GM12864 (cell line): ENCODE measurements at regions not wholly inside any gene's neighbourhood (a gene's known extent, or its start where the extent isn't known, plus 50 kb on each side); places are given as distances from the start of the nearest gene placed in this dataset.

ENCODE experiments used
- DNase-seq: peaks from one replicate; pipeline ENCODE4 v3.0.0-alpha.2; 2011; ENCODE audit warnings: low read depth
- H3K4me3 ChIP-seq: 2 replicates; pipeline ENCODE4 v1.5.1; 2011; ENCODE audit warnings: mild to moderate bottlenecking, low read depth, low read length, control low read depth
- TF ChIP-seq, protein P1 (sequence below): IDR thresholded peaks from 2 replicates; pipeline ENCODE4 v1.5.1; 2011; ENCODE audit warnings: low read depth, mild to moderate bottlenecking, moderate library complexity, low read length, control low read depth, inconsistent platforms; ENCODE audit errors: missing control alignments

DNA sequence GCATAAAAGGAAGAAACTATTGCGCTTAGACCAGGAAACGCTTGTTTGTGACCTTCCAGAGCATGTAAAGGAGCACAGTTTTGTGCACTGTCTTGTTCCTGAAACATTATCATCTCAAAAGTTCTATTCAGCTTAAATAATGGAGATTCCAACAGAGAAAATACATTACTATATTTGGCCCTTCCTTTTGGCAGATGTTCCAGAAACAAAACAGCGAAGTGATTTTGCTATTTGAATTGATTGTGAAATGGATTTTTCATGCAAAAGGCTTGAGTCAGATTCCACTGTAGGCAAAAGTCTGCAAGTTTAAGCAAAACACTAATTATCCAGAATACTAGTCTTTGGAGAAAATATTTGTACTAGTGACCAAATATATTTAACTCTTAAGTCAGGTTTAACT is 80.3 kb upstream of the PTBP2 start:
- DNase-seq, result no peak
- H3K4me3 ChIP-seq, result no peak overlapping the region
- TF ChIP-seq, protein P1, sequence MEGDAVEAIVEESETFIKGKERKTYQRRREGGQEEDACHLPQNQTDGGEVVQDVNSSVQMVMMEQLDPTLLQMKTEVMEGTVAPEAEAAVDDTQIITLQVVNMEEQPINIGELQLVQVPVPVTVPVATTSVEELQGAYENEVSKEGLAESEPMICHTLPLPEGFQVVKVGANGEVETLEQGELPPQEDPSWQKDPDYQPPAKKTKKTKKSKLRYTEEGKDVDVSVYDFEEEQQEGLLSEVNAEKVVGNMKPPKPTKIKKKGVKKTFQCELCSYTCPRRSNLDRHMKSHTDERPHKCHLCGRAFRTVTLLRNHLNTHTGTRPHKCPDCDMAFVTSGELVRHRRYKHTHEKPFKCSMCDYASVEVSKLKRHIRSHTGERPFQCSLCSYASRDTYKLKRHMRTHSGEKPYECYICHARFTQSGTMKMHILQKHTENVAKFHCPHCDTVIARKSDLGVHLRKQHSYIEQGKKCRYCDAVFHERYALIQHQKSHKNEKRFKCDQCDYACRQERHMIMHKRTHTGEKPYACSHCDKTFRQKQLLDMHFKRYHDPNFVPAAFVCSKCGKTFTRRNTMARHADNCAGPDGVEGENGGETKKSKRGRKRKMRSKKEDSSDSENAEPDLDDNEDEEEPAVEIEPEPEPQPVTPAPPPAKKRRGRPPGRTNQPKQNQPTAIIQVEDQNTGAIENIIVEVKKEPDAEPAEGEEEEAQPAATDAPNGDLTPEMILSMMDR, result no peak

DNA sequence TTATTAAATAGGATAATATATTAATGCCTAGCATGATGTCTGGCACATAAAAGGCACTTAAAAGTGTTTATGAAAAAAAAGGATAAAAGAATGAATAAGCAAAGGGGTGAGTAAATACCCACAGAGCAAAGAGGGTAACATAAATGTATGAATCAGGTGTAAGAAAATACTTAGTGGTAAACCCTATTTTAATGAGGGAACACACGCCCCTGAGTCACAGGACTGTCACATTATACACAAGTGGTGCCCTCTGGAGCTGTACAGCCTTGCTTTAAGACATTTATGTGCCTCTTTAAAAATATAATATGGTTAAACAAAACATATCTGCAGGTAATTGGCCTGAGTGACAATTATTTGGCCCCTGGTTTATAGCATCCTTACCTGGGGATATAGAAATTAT is 78.1 kb upstream of the PTBP2 start:
- no peak overlapping the region for H3K4me3 ChIP-seq
- TF ChIP-seq, protein P1, result no peak
- DNase-seq, result no peak

DNA sequence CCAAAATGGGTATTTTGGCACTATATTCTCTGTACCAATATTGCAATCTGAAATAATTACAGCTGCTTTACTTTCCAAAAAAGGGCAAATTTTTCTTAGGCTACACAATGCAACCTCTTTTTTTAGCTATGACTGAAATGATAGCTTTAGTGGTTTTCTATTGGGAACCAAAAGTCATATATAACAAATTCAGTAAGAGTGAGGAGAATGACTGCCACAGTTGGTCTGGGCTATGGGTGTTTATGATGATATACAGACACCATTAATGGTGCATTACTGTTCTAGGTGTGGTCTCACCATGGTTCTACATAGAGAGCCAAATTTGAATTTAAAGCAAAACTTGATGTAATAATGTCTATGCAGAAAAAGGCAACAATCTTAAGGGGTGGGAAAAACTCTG is 72.3 kb upstream of the PTBP2 start:
- DNase-seq, result no peak
- TF ChIP-seq, protein P1, result no peak

DNA sequence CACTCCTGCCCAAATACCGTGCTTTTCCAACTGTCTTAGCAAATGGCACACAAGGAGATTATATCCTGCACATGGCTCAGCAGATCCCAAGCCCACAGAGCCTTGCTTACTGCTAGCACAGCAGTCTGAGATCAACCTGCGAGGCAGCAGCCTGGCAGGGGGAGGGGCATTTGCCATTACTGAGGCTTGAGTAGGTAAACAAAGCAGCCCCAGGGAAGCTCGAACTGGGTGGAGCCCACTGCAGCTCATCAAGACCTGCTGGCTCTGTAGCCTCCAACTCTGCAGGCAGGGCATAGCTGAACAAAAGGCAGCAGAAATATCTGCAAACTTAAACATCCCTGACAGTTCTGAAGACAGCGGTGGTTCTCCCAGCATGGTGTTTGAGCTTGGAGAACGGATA is 70.1 kb upstream of the PTBP2 start:
- no peak for DNase-seq
- TF ChIP-seq, protein P1, result no peak
- no peak overlapping the region for H3K4me3 ChIP-seq

More for the DNA sequence above, 72.3 kb upstream of the PTBP2 start:
- no peak overlapping the region for H3K4me3 ChIP-seq

DNA sequence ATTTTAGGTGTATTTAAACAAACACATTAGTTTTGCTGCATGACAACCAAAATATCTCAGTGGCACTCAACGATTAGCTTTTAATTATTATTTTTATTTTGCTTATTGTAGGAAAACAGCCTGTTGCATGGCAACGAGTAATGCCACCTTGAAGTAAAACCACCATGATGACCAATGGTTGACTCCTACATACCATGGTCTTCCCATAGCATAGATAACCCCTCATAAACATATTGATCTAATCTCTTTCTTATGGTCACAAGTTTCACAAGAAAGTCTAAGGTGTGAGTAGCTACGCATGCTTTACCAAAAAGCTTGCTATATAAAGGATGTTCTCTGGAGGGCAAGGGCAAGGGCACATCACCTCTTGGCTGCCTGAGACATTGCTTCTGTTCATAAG is 61.5 kb upstream of the PTBP2 start:
- TF ChIP-seq, protein P1, result no peak
- DNase-seq, result no peak
- H3K4me3 ChIP-seq, result no peak overlapping the region

DNA sequence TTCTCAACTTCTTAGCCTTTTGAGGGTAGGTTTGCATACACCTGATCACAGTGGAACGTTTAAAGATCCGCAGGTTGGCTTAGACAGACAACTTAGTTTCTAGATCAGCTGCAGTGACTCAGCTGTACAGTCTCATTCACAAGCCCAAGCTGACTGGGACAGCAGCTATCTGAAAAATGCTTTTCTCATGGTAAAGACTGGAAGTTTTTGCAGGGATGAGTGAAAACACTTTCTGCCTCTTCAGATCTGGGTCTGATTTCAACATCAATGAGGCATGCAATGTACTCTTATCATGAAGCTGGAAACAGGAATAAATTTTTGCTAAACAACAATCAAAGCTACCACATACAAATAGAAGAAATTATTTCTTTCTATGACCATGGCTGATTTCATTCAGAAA is 61.1 kb upstream of the PTBP2 start:
- no peak overlapping the region for H3K4me3 ChIP-seq
- DNase-seq, result no peak
- TF ChIP-seq, protein P1, result no peak
